CD4-positive, CD25-positive, alpha-beta regulatory T cell (primary cell): ENCODE measurements at regions not wholly inside any gene's neighbourhood (a gene's known extent, or its start where the extent isn't known, plus 50 kb on each side); places are given as distances from the start of the nearest gene placed in this dataset.

Source experiments
- ATAC-seq, 2 donors: fragments of 150-1000 bp; cut with Tn5 transposase; one replicate each; pipeline ENCODE4 v1.10.0; 2021; ENCODE audit warnings: low read depth in 2 of 2, moderate number of reproducible peaks in 2 of 2, moderate library complexity in 1 of 2
- DNase-seq, 3 donors: peaks; one replicate each; pipeline versions ENCODE4 v3.0.0 to v3.0.0-alpha.2; 2012 to 2022; ENCODE audit warnings: mixed read lengths in 1 of 3
- H3K27ac ChIP-seq: one replicate; pipeline ENCODE4 v1.7.0; 2013; ENCODE audit warnings: mild to moderate bottlenecking, low read length; ENCODE audit not compliant: insufficient read depth, poor library complexity, severe bottlenecking
- H3K27me3 ChIP-seq: one replicate; pipeline ENCODE4 v1.7.0; 2013; ENCODE audit warnings: low read length; ENCODE audit not compliant: control insufficient read depth, insufficient read depth
- H3K36me3 ChIP-seq: one replicate; pipeline ENCODE4 v1.7.0; 2013; ENCODE audit warnings: mild to moderate bottlenecking, low read length, moderate library complexity; ENCODE audit not compliant: control insufficient read depth, insufficient read depth
- H3K4me1 ChIP-seq: 2 replicates; pipeline ENCODE4 v1.7.0; 2013; ENCODE audit warnings: mild to moderate bottlenecking, low read length; ENCODE audit not compliant: insufficient read depth, control insufficient read depth, poor library complexity, severe bottlenecking
- H3K4me3 ChIP-seq: one replicate; pipeline ENCODE4 v1.7.0; 2013; ENCODE audit warnings: low read depth, mild to moderate bottlenecking, low read length, moderate library complexity
- H3K9me3 ChIP-seq, 2 experiments: 1 replicate in 1 of 2; 2 replicates in 1 of 2; pipeline ENCODE4 v1.7.0; 2013; ENCODE audit warnings: low read length in 2 of 2, mild to moderate bottlenecking in 1 of 2, moderate library complexity in 1 of 2; ENCODE audit not compliant: control insufficient read depth in 2 of 2
- H3K27ac Mint-ChIP-seq, 3 donors: one replicate each; pipeline ENCODE4 v1.8.0; 2020 to 2022; ENCODE audit warnings: mild to moderate bottlenecking in 3 of 3, mixed read lengths in 3 of 3, moderate library complexity in 2 of 3
- H3K27me3 Mint-ChIP-seq: one replicate; pipeline ENCODE4 v1.8.0; 2022; ENCODE audit warnings: mild to moderate bottlenecking, mixed read lengths
- H3K36me3 Mint-ChIP-seq: one replicate; pipeline ENCODE4 v1.8.0; 2020; ENCODE audit warnings: mixed read lengths
- H3K4me1 Mint-ChIP-seq, 4 donors: one replicate each; pipeline ENCODE4 v1.8.0; 2020 to 2022; ENCODE audit warnings: mixed read lengths in 4 of 4, mild to moderate bottlenecking in 1 of 4
- H3K4me3 Mint-ChIP-seq, 4 donors: one replicate each; pipeline ENCODE4 v1.8.0; 2020 to 2022; ENCODE audit warnings: mild to moderate bottlenecking in 4 of 4, mixed read lengths in 4 of 4, moderate library complexity in 3 of 4
- H3K9me3 Mint-ChIP-seq, 7 donors: one replicate each; pipeline ENCODE4 v1.8.0; 2020 to 2022; ENCODE audit warnings: mixed read lengths in 7 of 7, mild to moderate bottlenecking in 3 of 7, moderate library complexity in 2 of 7

GRCh38 chr2:18492721-18493120 lies 67.7 kb downstream of the RDH14 start:
- H3K27me3 Mint-ChIP-seq: peaks cover 8% of the 10 kb centered on the region

GRCh38 chr2:18491577-18491976 lies 68.9 kb downstream of the RDH14 start:
- Mint-ChIP-seq H3K4me3 (no peak overlapping the region), H3K27ac (no peak overlapping the region), H3K9me3 (no peaks in the 10 kb centered on the region), H3K36me3 (no peaks in the 10 kb centered on the region), H3K27me3 (peaks cover 8% of the 10 kb centered on the region), H3K4me1 (no peaks in the 10 kb centered on the region)
- Histone ChIP-seq H3K4me3 (no peak overlapping the region), H3K27me3 (peaks cover 4% of the 10 kb centered on the region), H3K27ac (no peak overlapping the region), H3K36me3 (no peaks in the 10 kb centered on the region), H3K4me1 (no peaks in the 10 kb centered on the region), H3K9me3 (no peaks in the 10 kb centered on the region)
- ATAC-seq (no peak), DNase-seq (no peak)

More at GRCh38 chr2:18492721-18493120, 67.7 kb downstream of the RDH14 start:
- Mint-ChIP-seq H3K27ac (no peak overlapping the region), H3K36me3 (no peaks in the 10 kb centered on the region), H3K4me1 (no peaks in the 10 kb centered on the region), H3K9me3 (peaks cover 0 to 1% (median 0%) of the 10 kb centered on the region in 7 donors), H3K4me3 (no peak overlapping the region)
- no peaks in the 10 kb centered on the region for H3K4me1 ChIP-seq
- H3K36me3 ChIP-seq: no peaks in the 10 kb centered on the region
- H3K27me3 ChIP-seq: peaks cover 7% of the 10 kb centered on the region
- H3K27ac ChIP-seq: no peak overlapping the region
- no peak for ATAC-seq
- H3K4me3 ChIP-seq: no peak overlapping the region
- no peaks in the 10 kb centered on the region for H3K9me3 ChIP-seq
- no peak for DNase-seq

GRCh38 chr2:18490901-18491300 lies 69.6 kb downstream of the RDH14 start:
- DNase-seq: no peak
- H3K27ac ChIP-seq: no peak overlapping the region
- H3K36me3 Mint-ChIP-seq: no peaks in the 10 kb centered on the region
- no peaks in the 10 kb centered on the region for H3K9me3 ChIP-seq
- no peak overlapping the region for H3K27ac Mint-ChIP-seq
- no peak overlapping the region for H3K4me3 ChIP-seq
- H3K4me3 Mint-ChIP-seq: no peak overlapping the region
- peaks cover 8% of the 10 kb centered on the region for H3K27me3 Mint-ChIP-seq
- no peak for ATAC-seq
- H3K9me3 Mint-ChIP-seq: no peaks in the 10 kb centered on the region
- no peaks in the 10 kb centered on the region for H3K36me3 ChIP-seq
- H3K4me1 Mint-ChIP-seq: no peaks in the 10 kb centered on the region
- peaks cover 4% of the 10 kb centered on the region for H3K27me3 ChIP-seq
- no peaks in the 10 kb centered on the region for H3K4me1 ChIP-seq

- Histone ChIP-seq H3K27me3 (no peaks in the 10 kb centered on the region), H3K27ac (no peak overlapping the region), H3K36me3 (no peaks in the 10 kb centered on the region), H3K4me3 (no peak overlapping the region), H3K4me1 (no peaks in the 10 kb centered on the region), H3K9me3 (no peaks in the 10 kb centered on the region)
- Mint-ChIP-seq H3K4me1 (no peaks in the 10 kb centered on the region), H3K27ac (no peak overlapping the region), H3K27me3 (no peaks in the 10 kb centered on the region), H3K36me3 (no peaks in the 10 kb centered on the region), H3K9me3 (no peaks in the 10 kb centered on the region), H3K4me3 (no peak overlapping the region)
- DNase-seq: no peak
- ATAC-seq: no peak
These were observed 73.1 kb downstream of the RDH14 start for GRCh38 chr2:18487106-18487913.

GRCh38 chr2:18484625-18485024 lies 75.8 kb downstream of the RDH14 start:
- Mint-ChIP-seq H3K4me3 (no peak overlapping the region), H3K27me3 (no peaks in the 10 kb centered on the region), H3K27ac (no peak overlapping the region), H3K9me3 (no peaks in the 10 kb centered on the region), H3K4me1 (no peaks in the 10 kb centered on the region), H3K36me3 (no peaks in the 10 kb centered on the region)
- no peaks in the 10 kb centered on the region for H3K36me3 ChIP-seq
- no peak for DNase-seq
- no peaks in the 10 kb centered on the region for H3K9me3 ChIP-seq
- no peaks in the 10 kb centered on the region for H3K4me1 ChIP-seq
- H3K27ac ChIP-seq: no peak overlapping the region
- H3K4me3 ChIP-seq: no peak overlapping the region
- no peak for ATAC-seq
- no peaks in the 10 kb centered on the region for H3K27me3 ChIP-seq

GRCh38 chr2:18483896-18484295 lies 76.6 kb downstream of the RDH14 start:
- no peaks in the 10 kb centered on the region for H3K27me3 ChIP-seq
- no peak overlapping the region for H3K4me3 ChIP-seq
- H3K9me3 ChIP-seq: no peaks in the 10 kb centered on the region
- no peaks in the 10 kb centered on the region for H3K4me1 Mint-ChIP-seq
- H3K27ac Mint-ChIP-seq: no peak overlapping the region
- H3K36me3 ChIP-seq: no peaks in the 10 kb centered on the region
- H3K27me3 Mint-ChIP-seq: no peaks in the 10 kb centered on the region
- no peaks in the 10 kb centered on the region for H3K9me3 Mint-ChIP-seq
- no peak for DNase-seq
- H3K4me3 Mint-ChIP-seq: no peak overlapping the region
- no peaks in the 10 kb centered on the region for H3K36me3 Mint-ChIP-seq
- H3K4me1 ChIP-seq: no peaks in the 10 kb centered on the region
- H3K27ac ChIP-seq: no peak overlapping the region
- no peak for ATAC-seq

GRCh38 chr2:18482666-18483065 lies 77.8 kb downstream of the RDH14 start:
- Histone ChIP-seq H3K27me3 (peaks cover 1% of the 10 kb centered on the region), H3K9me3 (no peaks in the 10 kb centered on the region), H3K36me3 (no peaks in the 10 kb centered on the region), H3K4me3 (no peak overlapping the region), H3K4me1 (no peaks in the 10 kb centered on the region), H3K27ac (no peak overlapping the region)
- Mint-ChIP-seq H3K4me3 (no peak overlapping the region), H3K36me3 (no peaks in the 10 kb centered on the region), H3K9me3 (no peaks in the 10 kb centered on the region), H3K4me1 (no peaks in the 10 kb centered on the region), H3K27ac (no peak overlapping the region), H3K27me3 (peaks cover 2% of the 10 kb centered on the region)
- ATAC-seq (no peak), DNase-seq (no peak)

- Mint-ChIP-seq H3K9me3 (no peaks in the 10 kb centered on the region), H3K27me3 (peaks cover 12% of the 10 kb centered on the region), H3K27ac (no peak overlapping the region), H3K4me3 (no peak overlapping the region), H3K36me3 (no peaks in the 10 kb centered on the region), H3K4me1 (no peaks in the 10 kb centered on the region)
- no peaks in the 10 kb centered on the region for H3K36me3 ChIP-seq
- no peaks in the 10 kb centered on the region for H3K4me1 ChIP-seq
- peaks cover 2% of the 10 kb centered on the region for H3K27me3 ChIP-seq
- no peak overlapping the region for H3K4me3 ChIP-seq
- DNase-seq (no peak), ATAC-seq (no peak)
- H3K9me3 ChIP-seq: no peaks in the 10 kb centered on the region
- no peak overlapping the region for H3K27ac ChIP-seq
These were observed 80.5 kb downstream of the RDH14 start for GRCh38 chr2:18479947-18480369.
